KMS-11 (cell line): ENCODE measurements at regions not wholly inside any gene's neighbourhood (a gene's known extent, or its start where the extent isn't known, plus 50 kb on each side); places are given as distances from the start of the nearest gene placed in this dataset.

Experiments used
- H2AFZ ChIP-seq: fragments of 200-600 bp; sonication (generic); 2 replicates; pipeline ENCODE4 v1.6.1; 2016; ENCODE audit warnings: antibody characterized with exemption, mixed run types, low read depth
- H3K27ac ChIP-seq: fragments of 200-600 bp; sonication (generic); 2 replicates; pipeline ENCODE4 v1.6.1; 2016; ENCODE audit warnings: mild to moderate bottlenecking, mixed run types
- H3K27me3 ChIP-seq: fragments of 200-600 bp; sonication (generic); 2 replicates; pipeline ENCODE4 v1.6.1; 2017; ENCODE audit warnings: mild to moderate bottlenecking, low read depth, mixed run types, moderate library complexity; ENCODE audit not compliant: insufficient read depth
- H3K36me3 ChIP-seq: fragments of 200-600 bp; sonication (generic); 2 replicates; pipeline ENCODE4 v1.6.1; 2017; ENCODE audit warnings: mild to moderate bottlenecking, mixed run types; ENCODE audit not compliant: insufficient read depth
- H3K4me1 ChIP-seq: fragments of 200-600 bp; sonication (generic); 2 replicates; pipeline ENCODE4 v1.6.1; 2016; ENCODE audit warnings: mild to moderate bottlenecking, low read depth, mixed run types; ENCODE audit not compliant: poor library complexity, severe bottlenecking
- H3K4me2 ChIP-seq: fragments of 200-600 bp; sonication (generic); 2 replicates; pipeline ENCODE4 v1.7.0; 2016; ENCODE audit warnings: mild to moderate bottlenecking, mixed run types
- H3K4me3 ChIP-seq: fragments of 200-600 bp; sonication (generic); IDR thresholded peaks from 2 replicates; pipeline ENCODE4 v1.6.1; 2017; ENCODE audit warnings: low read depth, low read length, mixed read lengths; ENCODE audit not compliant: insufficient read depth
- H3K79me2 ChIP-seq: fragments of 200-600 bp; sonication (generic); 2 replicates; pipeline ENCODE4 v1.6.1; 2016; ENCODE audit warnings: low read depth, mixed run types; ENCODE audit not compliant: insufficient read depth
- H3K9ac ChIP-seq: fragments of 200-600 bp; sonication (generic); 2 replicates; pipeline ENCODE4 v1.6.1; 2016; ENCODE audit warnings: mild to moderate bottlenecking, mixed run types
- H4K20me1 ChIP-seq: fragments of 200-600 bp; sonication (generic); 2 replicates; pipeline ENCODE4 v1.6.1; 2016; ENCODE audit warnings: mild to moderate bottlenecking, mixed run types; ENCODE audit not compliant: insufficient read depth
- TF ChIP-seq, protein P1 (sequence below): fragments of 200-600 bp; sonication (generic); conservative IDR thresholded peaks from 2 replicates; pipeline ENCODE4 v1.6.1; 2017; ENCODE audit warnings: low read depth, mild to moderate bottlenecking, antibody characterized with exemption, low read length, moderate library complexity, mixed read lengths

DNA sequence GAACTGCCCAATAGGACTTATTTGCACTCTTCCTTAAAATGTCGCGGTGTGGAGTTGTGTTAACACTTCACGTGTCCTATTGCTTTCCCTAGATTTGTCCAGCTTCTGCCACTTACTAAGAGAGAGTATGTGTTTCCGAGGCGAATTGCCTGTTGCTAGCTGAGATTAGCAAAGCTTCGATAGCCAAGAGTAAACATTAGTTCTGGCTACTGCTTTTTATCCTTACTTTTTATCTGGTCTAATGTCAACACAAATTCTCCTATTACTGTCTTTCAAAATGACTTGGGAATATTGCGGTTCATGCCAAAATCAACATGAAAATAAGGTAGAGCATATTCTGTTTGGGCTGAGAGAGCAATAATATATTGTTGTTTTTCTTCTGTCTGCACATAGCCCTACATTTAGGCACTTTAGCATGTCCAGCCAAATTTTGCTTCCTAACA, 90.4 kb upstream of the VEGFC start:
- Histone ChIP-seq H3K4me2 (no peak overlapping the region), H4K20me1 (no peaks in the 10 kb centered on the region), H3K4me1 (no peaks in the 10 kb centered on the region), H3K36me3 (no peaks in the 10 kb centered on the region), H3K79me2 (no peaks in the 10 kb centered on the region), H3K27me3 (no peaks in the 10 kb centered on the region), H3K9ac (no peak overlapping the region), H2AFZ (no peak overlapping the region), H3K27ac (no peak overlapping the region), H3K4me3 (no peak overlapping the region)
- TF ChIP-seq, protein P1, sequence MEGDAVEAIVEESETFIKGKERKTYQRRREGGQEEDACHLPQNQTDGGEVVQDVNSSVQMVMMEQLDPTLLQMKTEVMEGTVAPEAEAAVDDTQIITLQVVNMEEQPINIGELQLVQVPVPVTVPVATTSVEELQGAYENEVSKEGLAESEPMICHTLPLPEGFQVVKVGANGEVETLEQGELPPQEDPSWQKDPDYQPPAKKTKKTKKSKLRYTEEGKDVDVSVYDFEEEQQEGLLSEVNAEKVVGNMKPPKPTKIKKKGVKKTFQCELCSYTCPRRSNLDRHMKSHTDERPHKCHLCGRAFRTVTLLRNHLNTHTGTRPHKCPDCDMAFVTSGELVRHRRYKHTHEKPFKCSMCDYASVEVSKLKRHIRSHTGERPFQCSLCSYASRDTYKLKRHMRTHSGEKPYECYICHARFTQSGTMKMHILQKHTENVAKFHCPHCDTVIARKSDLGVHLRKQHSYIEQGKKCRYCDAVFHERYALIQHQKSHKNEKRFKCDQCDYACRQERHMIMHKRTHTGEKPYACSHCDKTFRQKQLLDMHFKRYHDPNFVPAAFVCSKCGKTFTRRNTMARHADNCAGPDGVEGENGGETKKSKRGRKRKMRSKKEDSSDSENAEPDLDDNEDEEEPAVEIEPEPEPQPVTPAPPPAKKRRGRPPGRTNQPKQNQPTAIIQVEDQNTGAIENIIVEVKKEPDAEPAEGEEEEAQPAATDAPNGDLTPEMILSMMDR: no peak

DNA sequence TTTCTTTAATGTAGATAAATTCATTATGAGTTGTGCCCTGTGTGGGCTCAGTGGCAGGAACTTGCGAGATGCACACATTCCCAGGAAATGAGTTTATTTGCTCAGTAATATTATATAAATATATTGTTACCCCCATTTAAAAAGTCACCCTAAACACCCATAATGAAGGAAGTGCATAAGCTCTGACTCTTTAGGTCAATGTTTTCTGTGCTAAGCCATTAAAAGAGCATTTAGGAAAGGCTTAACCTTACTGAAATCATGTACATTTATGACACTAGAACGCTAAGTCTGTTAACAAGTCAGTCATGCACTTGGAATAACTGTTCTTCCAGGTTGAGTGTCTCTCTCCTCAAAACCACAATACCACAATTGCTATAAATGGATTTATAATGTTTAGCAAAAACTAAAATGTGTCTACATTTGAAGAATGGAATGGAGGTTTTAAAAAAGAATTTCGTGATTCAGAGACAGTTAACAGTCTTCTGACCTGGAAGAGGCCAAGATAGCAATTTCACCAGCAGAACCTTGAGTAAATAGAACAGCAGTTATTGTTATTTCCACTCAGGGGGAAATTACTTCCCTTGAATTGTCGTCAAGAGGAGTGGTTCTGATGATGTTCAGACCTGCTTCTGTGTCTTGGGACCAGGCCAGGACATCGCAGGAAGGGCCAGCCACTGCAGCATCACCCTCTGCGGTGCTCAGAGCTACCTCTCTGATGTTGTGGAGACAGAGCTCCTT, 91.1 kb upstream of the VEGFC start:
- Histone ChIP-seq H3K79me2 (no peaks in the 10 kb centered on the region), H3K4me1 (no peaks in the 10 kb centered on the region), H3K9ac (no peak overlapping the region), H3K4me3 (no peak overlapping the region), H3K36me3 (no peaks in the 10 kb centered on the region), H3K27ac (no peak overlapping the region), H2AFZ (no peak overlapping the region), H3K4me2 (no peak overlapping the region), H3K27me3 (no peaks in the 10 kb centered on the region), H4K20me1 (no peaks in the 10 kb centered on the region)
- TF ChIP-seq, protein P1: no peak

DNA sequence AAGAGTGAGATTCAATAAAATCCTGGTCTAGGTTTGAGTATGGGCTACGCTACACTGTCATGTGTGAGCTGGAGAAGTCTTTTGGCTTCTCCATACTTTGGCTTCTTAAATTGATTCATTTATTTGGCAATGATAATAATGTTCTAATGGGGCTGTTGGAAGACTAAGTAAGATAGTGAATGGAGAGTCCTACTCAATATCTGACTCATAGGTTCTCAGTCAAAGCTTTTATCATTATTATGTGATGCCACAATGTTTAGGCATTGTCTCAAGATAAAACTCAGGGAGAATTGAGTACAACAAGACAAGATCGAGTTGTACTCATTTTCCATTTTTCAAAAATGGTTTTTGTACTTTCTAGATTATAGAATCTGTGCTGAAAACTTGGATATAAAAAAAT, 92.5 kb upstream of the VEGFC start:
- H3K27me3 ChIP-seq: no peaks in the 10 kb centered on the region
- no peak overlapping the region for H3K4me2 ChIP-seq
- no peaks in the 10 kb centered on the region for H4K20me1 ChIP-seq
- H3K4me1 ChIP-seq: no peaks in the 10 kb centered on the region
- no peak overlapping the region for H3K9ac ChIP-seq
- H3K27ac ChIP-seq: no peak overlapping the region
- H2AFZ ChIP-seq: no peak overlapping the region
- H3K4me3 ChIP-seq: no peak overlapping the region
- TF ChIP-seq, protein P1: no peak
- H3K79me2 ChIP-seq: no peaks in the 10 kb centered on the region
- no peaks in the 10 kb centered on the region for H3K36me3 ChIP-seq

DNA sequence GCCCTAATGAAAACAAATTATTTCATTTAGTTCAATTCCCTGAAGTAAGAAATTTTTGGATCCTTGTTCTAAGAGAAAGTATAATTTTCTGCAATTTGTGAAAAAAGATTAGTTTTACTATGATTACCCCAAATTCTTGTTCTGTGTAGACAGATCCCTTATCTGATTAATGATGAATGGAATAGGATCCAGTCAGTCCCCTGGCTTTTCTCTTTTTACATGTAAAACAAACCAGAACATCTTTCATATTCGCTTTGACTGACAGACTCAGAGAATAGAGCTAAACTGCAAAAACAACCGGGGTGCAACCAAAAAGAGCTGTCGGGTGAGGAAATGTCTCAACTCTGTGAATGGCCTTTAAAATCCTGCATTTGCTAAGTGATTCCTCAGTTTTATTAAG, 93.4 kb upstream of the VEGFC start:
- Histone ChIP-seq H3K9ac (no peak overlapping the region), H3K27ac (no peak overlapping the region), H3K4me2 (no peak overlapping the region), H3K4me1 (no peaks in the 10 kb centered on the region), H3K4me3 (no peak overlapping the region), H3K27me3 (no peaks in the 10 kb centered on the region), H2AFZ (no peak overlapping the region), H4K20me1 (no peaks in the 10 kb centered on the region), H3K36me3 (no peaks in the 10 kb centered on the region), H3K79me2 (no peaks in the 10 kb centered on the region)
- TF ChIP-seq, protein P1: no peak
